Caco-2 (cell line): ENCODE measurements at regions not wholly inside any gene's neighbourhood (a gene's known extent, or its start where the extent isn't known, plus 50 kb on each side); places are given as distances from the start of the nearest gene placed in this dataset.

Experiments
- BruUV-seq: library from RNA; stranded (reverse); fragments of 400-500 nt; replicated peaks from 2 replicates; lab custom pipeline; 2021; lab: Mats Ljungman, UMichigan
- CTCF ChIA-PET: fragments of 300-600 bp; sonication (Branson Sonifier 250); formaldehyde crosslinking; loops from one replicate; lab custom pipeline; 2022; ENCODE audit warnings: antibody characterized with exemption; lab: Charles Lee
- POLR2A ChIA-PET: fragments of 300-600 bp; sonication (Branson Sonifier 250); formaldehyde crosslinking; loops from one replicate; lab custom pipeline; 2022; ENCODE audit warnings: antibody characterized with exemption; lab: Charles Lee
- DNase-seq, 2 experiments: peaks; one replicate each; pipeline versions ENCODE4 v3.0.0 to v3.0.0-alpha.2; 2020 to 2022
- H3K27me3 ChIP-seq: replicated peaks from 2 replicates; pipeline ENCODE4 v1.6.0; 2011; ENCODE audit warnings: low read length; ENCODE audit not compliant: control insufficient read depth, insufficient read depth
- H3K36me3 ChIP-seq: 2 replicates; pipeline ENCODE4 v1.5.1; 2011; ENCODE audit warnings: low read length; ENCODE audit not compliant: control insufficient read depth, insufficient read depth
- H3K4me1 ChIP-seq: fragments of 250-450 bp; sonication (Bioruptor Pico); 2 replicates; pipeline ENCODE4 v1.5.1; 2020; ENCODE audit warnings: mild to moderate bottlenecking
- H3K4me3 ChIP-seq: 2 replicates; pipeline ENCODE4 v1.5.1; 2011; ENCODE audit warnings: low read depth, mild to moderate bottlenecking, control low read depth, low read length
- H3K9me3 ChIP-seq: fragments of 250-450 bp; sonication (Bioruptor Pico); 2 replicates; pipeline ENCODE4 v1.5.1; 2020; ENCODE audit warnings: mild to moderate bottlenecking, moderate library complexity
- H3K27ac Mint-ChIP-seq: one replicate; pipeline ENCODE4 v1.8.0; 2022; ENCODE audit warnings: mixed read lengths; ENCODE audit not compliant: unreplicated experiment
- H3K27me3 Mint-ChIP-seq: one replicate; pipeline ENCODE4 v1.8.0; 2022; ENCODE audit warnings: mixed read lengths; ENCODE audit not compliant: insufficient read depth, unreplicated experiment
- H3K36me3 Mint-ChIP-seq: one replicate; pipeline ENCODE4 v1.8.0; 2022; ENCODE audit warnings: mild to moderate bottlenecking, mixed read lengths; ENCODE audit not compliant: insufficient read depth, unreplicated experiment
- H3K4me1 Mint-ChIP-seq: one replicate; pipeline ENCODE4 v1.8.0; 2022; ENCODE audit warnings: low read depth, mixed read lengths; ENCODE audit not compliant: unreplicated experiment
- H3K4me3 Mint-ChIP-seq: one replicate; pipeline ENCODE4 v1.8.0; 2022; ENCODE audit warnings: mild to moderate bottlenecking, moderate library complexity, mixed read lengths; ENCODE audit not compliant: unreplicated experiment
- H3K9me3 Mint-ChIP-seq: one replicate; pipeline ENCODE4 v1.8.0; 2022; ENCODE audit warnings: mixed read lengths; ENCODE audit not compliant: unreplicated experiment
- CTCF ChIP-seq, 2 experiments: fragments of 200-600 bp in 1 of 2; IDR thresholded peaks; 1 replicate in 1 of 2; 2 replicates in 1 of 2; pipeline versions ENCODE4 v1.5.1 to v1.8.0; 2011 to 2022; ENCODE audit warnings: antibody characterized with exemption in 1 of 2, control low read depth in 1 of 2, inconsistent platforms in 1 of 2, low read depth in 1 of 2, low read length in 1 of 2, mild to moderate bottlenecking in 1 of 2, moderate library complexity in 1 of 2; ENCODE audit not compliant: insufficient read depth in 1 of 2, severe bottlenecking in 1 of 2, unreplicated experiment in 1 of 2
- intact Hi-C: fragments of 100-400 bp; cut with micrococcal nuclease; formaldehyde crosslinking; loops from one replicate; pipeline ENCODE4 v1.10.0; 2022; ENCODE audit not compliant: unreplicated experiment

GRCh38 chr5:42066131-42066530 lies 141.1 kb downstream of the FBXO4 start:
- Mint-ChIP-seq H3K27ac (no peak overlapping the region), H3K9me3 (no peaks in the 10 kb centered on the region), H3K27me3 (no peaks in the 10 kb centered on the region), H3K4me1 (no peaks in the 10 kb centered on the region), H3K4me3 (no peak overlapping the region), H3K36me3 (no peaks in the 10 kb centered on the region)
- no peak for DNase-seq
- Histone ChIP-seq H3K9me3 (no peaks in the 10 kb centered on the region), H3K36me3 (no peaks in the 10 kb centered on the region), H3K27me3 (no peaks in the 10 kb centered on the region), H3K4me1 (no peaks in the 10 kb centered on the region), H3K4me3 (no peak overlapping the region)
- intact Hi-C loops: no loop called here
- no TSS peak for BruUV-seq
- no peak for TF ChIP-seq CTCF (IDR thresholded peaks at IDR 0.05; ENCODE audit: insufficient read depth in 1 of 2, low read depth in 1 of 2, low read length in 1 of 2, severe bottlenecking in 1 of 2, unreplicated experiment in 1 of 2)
- POLR2A ChIA-PET: no interaction called here
- CTCF ChIA-PET: no interaction called here

GRCh38 chr5:42074353-42074752 lies 149.3 kb downstream of the FBXO4 start:
- H3K27me3 ChIP-seq: no peaks in the 10 kb centered on the region
- no peak overlapping the region for H3K4me3 ChIP-seq
- Mint-ChIP-seq H3K27me3 (no peaks in the 10 kb centered on the region), H3K9me3 (no peaks in the 10 kb centered on the region), H3K36me3 (no peaks in the 10 kb centered on the region), H3K27ac (no peak overlapping the region), H3K4me3 (no peak overlapping the region), H3K4me1 (no peaks in the 10 kb centered on the region)
- ChIA-PET CTCF (no interaction called here), POLR2A (no interaction called here)
- H3K4me1 ChIP-seq: no peaks in the 10 kb centered on the region
- H3K36me3 ChIP-seq: no peaks in the 10 kb centered on the region
- intact Hi-C loops: no loop called here
- BruUV-seq: no TSS peak
- no peak for TF ChIP-seq CTCF (IDR thresholded peaks at IDR 0.05; ENCODE audit: insufficient read depth in 1 of 2, low read depth in 1 of 2, low read length in 1 of 2, severe bottlenecking in 1 of 2, unreplicated experiment in 1 of 2)
- H3K9me3 ChIP-seq: no peaks in the 10 kb centered on the region
- no peak for DNase-seq

GRCh38 chr5:42089705-42090104 lies 164.6 kb downstream of the FBXO4 start:
- Histone ChIP-seq H3K27me3 (no peaks in the 10 kb centered on the region), H3K4me1 (no peaks in the 10 kb centered on the region), H3K9me3 (no peaks in the 10 kb centered on the region), H3K36me3 (no peaks in the 10 kb centered on the region), H3K4me3 (no peak overlapping the region)
- ChIA-PET POLR2A (no interaction called here), CTCF (no interaction called here)
- H3K27ac Mint-ChIP-seq: no peak overlapping the region
- no peaks in the 10 kb centered on the region for H3K36me3 Mint-ChIP-seq
- no TSS peak for BruUV-seq
- no peak for DNase-seq
- no peak for TF ChIP-seq CTCF (IDR thresholded peaks at IDR 0.05; ENCODE audit: insufficient read depth in 1 of 2, low read depth in 1 of 2, low read length in 1 of 2, severe bottlenecking in 1 of 2, unreplicated experiment in 1 of 2)
- H3K4me3 Mint-ChIP-seq: no peak overlapping the region
- H3K27me3 Mint-ChIP-seq: no peaks in the 10 kb centered on the region
- H3K4me1 Mint-ChIP-seq: no peaks in the 10 kb centered on the region
- H3K9me3 Mint-ChIP-seq: peaks cover 14% of the 10 kb centered on the region
- intact Hi-C loops: no loop called here
